Fibroblast of lung (primary cell): ENCODE measurements at regions not wholly inside any gene's neighbourhood (a gene's known extent, or its start where the extent isn't known, plus 50 kb on each side); places are given as distances from the start of the nearest gene placed in this dataset.

Experiments
- DNase-seq, 2 donors: peaks; one replicate each; pipeline versions ENCODE4 v3.0.0 to v3.0.0-alpha.2; 2010; ENCODE audit warnings: low read depth in 2 of 2
- H2AFZ ChIP-seq: 2 replicates; pipeline ENCODE4 v1.5.1; 2012; ENCODE audit warnings: low read length, control low read depth, inconsistent platforms
- H3K27ac ChIP-seq: 2 replicates; pipeline ENCODE4 v1.5.1; 2011; ENCODE audit warnings: low read length, control low read depth; ENCODE audit not compliant: insufficient read depth
- H3K27me3 ChIP-seq: 2 replicates; pipeline ENCODE4 v1.5.1; 2011; ENCODE audit warnings: mild to moderate bottlenecking, low read length; ENCODE audit not compliant: control insufficient read depth, insufficient read depth
- H3K36me3 ChIP-seq: 2 replicates; pipeline ENCODE4 v1.5.1; 2011; ENCODE audit warnings: low read length; ENCODE audit not compliant: control insufficient read depth, insufficient read depth
- H3K4me1 ChIP-seq: 2 replicates; pipeline ENCODE4 v1.5.1; 2011; ENCODE audit warnings: low read length; ENCODE audit not compliant: control insufficient read depth, insufficient read depth; ENCODE audit errors: extremely low read depth
- H3K4me2 ChIP-seq: 2 replicates; pipeline ENCODE4 v1.5.1; 2011; ENCODE audit warnings: low read length, control low read depth; ENCODE audit not compliant: insufficient read depth; ENCODE audit errors: extremely low read depth
- H3K4me3 ChIP-seq, 4 experiments: fragments of 200-600 bp in 1 of 4; sonication (generic) in 1 of 4; replicated peaks in 1 of 4; 2 replicates each; pipeline ENCODE4 v1.5.1; 2011 to 2016; ENCODE audit warnings: low read length in 4 of 4, low read depth in 3 of 4, mild to moderate bottlenecking in 3 of 4, control low read depth in 2 of 4, inconsistent platforms in 1 of 4, mixed read lengths in 1 of 4; ENCODE audit not compliant: insufficient read depth in 1 of 4; ENCODE audit errors: control extremely low read depth in 1 of 4
- H3K79me2 ChIP-seq: 2 replicates; pipeline ENCODE4 v1.5.1; 2012; ENCODE audit warnings: mild to moderate bottlenecking, low read length, inconsistent platforms; ENCODE audit not compliant: control insufficient read depth, insufficient read depth
- H3K9ac ChIP-seq: 2 replicates; pipeline ENCODE4 v1.5.1; 2011; ENCODE audit warnings: mild to moderate bottlenecking, low read length, control low read depth; ENCODE audit not compliant: insufficient read depth
- H3K9me3 ChIP-seq: 2 replicates; pipeline ENCODE4 v1.5.1; 2012; ENCODE audit warnings: low read depth, low read length; ENCODE audit not compliant: control insufficient read depth, insufficient read depth
- H4K20me1 ChIP-seq: 2 replicates; pipeline ENCODE4 v1.5.1; 2011; ENCODE audit warnings: low read length; ENCODE audit not compliant: control insufficient read depth, insufficient read depth; ENCODE audit errors: extremely low read depth
- EZH2 ChIP-seq: IDR thresholded peaks from 2 replicates; pipeline ENCODE4 v1.5.1; 2012; ENCODE audit warnings: low read length, control low read depth, mild to moderate bottlenecking; ENCODE audit errors: missing control alignments
- TF ChIP-seq, protein P1 (sequence below), 2 donors: IDR thresholded peaks in 1 of 2; conservative IDR thresholded peaks in 1 of 2; 1 replicate in 1 of 2; 2 replicates in 1 of 2; pipeline ENCODE4 v1.5.1; 2011 to 2012; ENCODE audit warnings: low read length in 2 of 2, control low read depth in 1 of 2, inconsistent platforms in 1 of 2, low read depth in 1 of 2, mild to moderate bottlenecking in 1 of 2

- Histone ChIP-seq H3K27me3 (peaks cover 8% of the 10 kb centered on the region), H3K27ac (no peak overlapping the region), H3K4me1 (no peaks in the 10 kb centered on the region), H3K4me2 (no peak overlapping the region), H2AFZ (no peak overlapping the region), H3K4me3 (no peak overlapping the region), H3K79me2 (no peaks in the 10 kb centered on the region), H3K9ac (no peak overlapping the region), H4K20me1 (no peaks in the 10 kb centered on the region), H3K9me3 (no peaks in the 10 kb centered on the region), H3K36me3 (no peaks in the 10 kb centered on the region)
- no peak for DNase-seq
- no peak for TF ChIP-seq EZH2
- TF ChIP-seq, protein P1, sequence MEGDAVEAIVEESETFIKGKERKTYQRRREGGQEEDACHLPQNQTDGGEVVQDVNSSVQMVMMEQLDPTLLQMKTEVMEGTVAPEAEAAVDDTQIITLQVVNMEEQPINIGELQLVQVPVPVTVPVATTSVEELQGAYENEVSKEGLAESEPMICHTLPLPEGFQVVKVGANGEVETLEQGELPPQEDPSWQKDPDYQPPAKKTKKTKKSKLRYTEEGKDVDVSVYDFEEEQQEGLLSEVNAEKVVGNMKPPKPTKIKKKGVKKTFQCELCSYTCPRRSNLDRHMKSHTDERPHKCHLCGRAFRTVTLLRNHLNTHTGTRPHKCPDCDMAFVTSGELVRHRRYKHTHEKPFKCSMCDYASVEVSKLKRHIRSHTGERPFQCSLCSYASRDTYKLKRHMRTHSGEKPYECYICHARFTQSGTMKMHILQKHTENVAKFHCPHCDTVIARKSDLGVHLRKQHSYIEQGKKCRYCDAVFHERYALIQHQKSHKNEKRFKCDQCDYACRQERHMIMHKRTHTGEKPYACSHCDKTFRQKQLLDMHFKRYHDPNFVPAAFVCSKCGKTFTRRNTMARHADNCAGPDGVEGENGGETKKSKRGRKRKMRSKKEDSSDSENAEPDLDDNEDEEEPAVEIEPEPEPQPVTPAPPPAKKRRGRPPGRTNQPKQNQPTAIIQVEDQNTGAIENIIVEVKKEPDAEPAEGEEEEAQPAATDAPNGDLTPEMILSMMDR (conservative IDR thresholded peaks at IDR 0.05 in 1 of 2, IDR thresholded peaks at IDR 0.05 in 1 of 2; ENCODE audit: low read depth in 1 of 2, low read length in 2 of 2): no peak
Observed at GRCh38 chr22:27381552-27381951, 420.0 kb downstream of the MN1 start.

DNA sequence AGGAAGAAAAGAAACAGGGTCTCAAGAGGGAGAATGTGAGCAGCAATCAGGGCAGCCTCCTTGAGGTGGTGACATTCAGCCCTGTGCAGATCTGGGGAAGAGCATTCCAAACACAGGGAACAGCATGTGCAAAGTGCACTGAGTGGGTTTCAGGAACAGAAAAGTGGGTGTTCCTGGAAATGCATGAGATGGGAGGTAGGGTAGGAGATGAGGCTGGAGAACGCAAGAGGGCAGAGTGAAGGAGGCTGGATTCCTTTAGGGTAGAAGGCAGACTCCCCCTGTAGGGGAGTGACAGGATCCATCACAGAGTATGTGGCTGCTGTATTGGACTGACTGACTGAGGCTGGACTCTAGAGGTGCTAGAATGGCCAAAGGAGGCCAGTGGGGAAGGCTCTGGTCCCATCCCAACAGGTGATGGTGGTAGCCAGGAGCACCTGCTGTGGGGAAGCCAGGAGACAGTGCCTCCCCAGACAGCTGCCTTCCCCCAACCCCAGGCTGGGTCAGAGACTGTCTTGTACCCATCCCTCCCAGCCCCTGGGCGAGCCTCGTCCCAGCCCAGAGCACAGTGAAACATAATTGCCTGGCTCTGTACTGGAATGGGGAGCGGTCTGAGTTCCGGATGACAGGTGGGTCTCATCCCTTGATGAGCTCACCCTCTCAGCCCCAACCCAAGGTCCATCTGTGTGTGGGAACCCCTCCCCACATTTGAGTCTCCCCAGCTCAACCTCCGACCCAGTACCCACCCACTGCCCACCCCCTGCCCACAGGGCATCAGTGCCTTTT lies 419.4 kb downstream of the MN1 start:
- no peaks in the 10 kb centered on the region for H3K9me3 ChIP-seq
- no peak for DNase-seq
- no peak for TF ChIP-seq EZH2
- TF ChIP-seq, protein P1 (conservative IDR thresholded peaks at IDR 0.05 in 1 of 2, IDR thresholded peaks at IDR 0.05 in 1 of 2; ENCODE audit: low read depth in 1 of 2, low read length in 2 of 2): no peak
- no peaks in the 10 kb centered on the region for H4K20me1 ChIP-seq
- no peaks in the 10 kb centered on the region for H3K36me3 ChIP-seq
- peaks cover 12% of the 10 kb centered on the region for H3K27me3 ChIP-seq
- no peaks in the 10 kb centered on the region for H3K4me1 ChIP-seq
- no peak overlapping the region for H3K9ac ChIP-seq
- H3K79me2 ChIP-seq: no peaks in the 10 kb centered on the region
- H3K4me3 ChIP-seq: no peak overlapping the region
- H2AFZ ChIP-seq: no peak overlapping the region
- H3K27ac ChIP-seq: no peak overlapping the region
- no peak overlapping the region for H3K4me2 ChIP-seq

DNA sequence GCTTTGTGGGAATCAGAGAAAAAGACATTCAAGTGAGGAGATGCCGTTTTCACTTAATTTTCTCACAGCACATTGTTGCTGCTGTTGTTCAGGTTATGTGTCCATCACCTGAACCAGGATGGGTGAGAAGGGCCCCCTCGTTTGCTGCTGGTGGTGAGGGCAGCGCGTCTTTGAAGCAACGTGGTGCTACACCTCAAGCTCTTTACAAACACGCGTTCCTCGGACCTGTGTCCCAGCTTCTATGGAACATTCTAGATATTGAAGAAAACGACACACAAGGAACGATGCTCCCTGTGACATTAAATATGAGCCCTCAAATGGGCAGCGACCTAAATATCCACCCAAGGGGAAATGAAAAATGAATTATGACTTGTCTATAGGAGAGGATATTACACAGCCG lies 418.6 kb downstream of the MN1 start:
- H3K36me3 ChIP-seq: no peaks in the 10 kb centered on the region
- TF ChIP-seq EZH2: no peak
- TF ChIP-seq, protein P1 (conservative IDR thresholded peaks at IDR 0.05 in 1 of 2, IDR thresholded peaks at IDR 0.05 in 1 of 2; ENCODE audit: low read depth in 1 of 2, low read length in 2 of 2): no peak
- H2AFZ ChIP-seq: no peak overlapping the region
- no peaks in the 10 kb centered on the region for H3K9me3 ChIP-seq
- H3K9ac ChIP-seq: no peak overlapping the region
- no peak overlapping the region for H3K4me3 ChIP-seq
- no peak overlapping the region for H3K4me2 ChIP-seq
- H3K27me3 ChIP-seq: peaks cover 9% of the 10 kb centered on the region
- DNase-seq: no peak
- no peaks in the 10 kb centered on the region for H4K20me1 ChIP-seq
- H3K79me2 ChIP-seq: no peaks in the 10 kb centered on the region
- H3K4me1 ChIP-seq: no peaks in the 10 kb centered on the region
- H3K27ac ChIP-seq: no peak overlapping the region
